NCI-H146 treated with DMSO at 0.1 percent for 48 hours (cell line): ENCODE measurements at regions not wholly inside any gene's neighbourhood (a gene's known extent, or its start where the extent isn't known, plus 50 kb on each side); places are given as distances from the start of the nearest gene placed in this dataset.

Source experiments
- DNase-seq: peaks from one replicate; lab custom pipeline; 2025; ENCODE audit not compliant: unreplicated experiment; lab: John Stamatoyannopoulos, UW

DNA sequence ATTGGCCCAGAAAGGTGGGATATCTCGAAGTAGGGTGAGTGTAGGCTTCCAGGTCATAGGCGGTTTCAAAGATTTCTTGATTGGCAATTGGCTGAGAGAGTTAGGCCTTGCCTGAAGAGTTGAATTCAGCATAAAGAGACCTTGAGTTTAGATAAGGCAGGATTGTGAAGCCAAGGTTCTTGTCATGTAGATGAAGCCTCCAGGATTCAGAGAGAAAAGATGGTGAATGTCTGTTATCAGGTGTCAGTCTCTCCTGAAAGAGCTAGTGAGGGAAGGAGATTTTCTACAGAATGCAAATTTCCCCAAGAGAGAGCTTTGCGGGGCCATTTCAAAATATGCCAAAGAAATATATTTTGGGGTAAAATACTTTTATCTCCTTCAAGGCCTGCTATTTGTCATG, 217.0 kb upstream of the TLE3 start:
- DNase-seq, result no peak

DNA sequence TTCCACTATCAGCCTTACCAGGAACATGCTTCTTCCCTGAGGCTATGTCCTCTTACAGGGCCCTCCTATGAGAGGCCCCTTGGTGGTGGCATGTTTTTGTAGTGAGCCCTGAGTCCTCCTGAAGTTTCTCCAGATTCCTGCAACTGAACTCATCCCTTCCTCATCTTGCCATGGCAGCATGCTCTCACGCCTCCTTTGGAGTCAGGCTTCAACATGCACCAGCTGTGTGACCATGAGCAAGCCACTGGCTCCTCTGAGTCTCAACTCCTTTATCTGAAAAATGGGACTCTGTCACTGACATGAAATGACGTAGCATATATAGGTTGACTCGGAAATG, 216.3 kb upstream of the TLE3 start:
- DNase-seq, result no peak

DNA sequence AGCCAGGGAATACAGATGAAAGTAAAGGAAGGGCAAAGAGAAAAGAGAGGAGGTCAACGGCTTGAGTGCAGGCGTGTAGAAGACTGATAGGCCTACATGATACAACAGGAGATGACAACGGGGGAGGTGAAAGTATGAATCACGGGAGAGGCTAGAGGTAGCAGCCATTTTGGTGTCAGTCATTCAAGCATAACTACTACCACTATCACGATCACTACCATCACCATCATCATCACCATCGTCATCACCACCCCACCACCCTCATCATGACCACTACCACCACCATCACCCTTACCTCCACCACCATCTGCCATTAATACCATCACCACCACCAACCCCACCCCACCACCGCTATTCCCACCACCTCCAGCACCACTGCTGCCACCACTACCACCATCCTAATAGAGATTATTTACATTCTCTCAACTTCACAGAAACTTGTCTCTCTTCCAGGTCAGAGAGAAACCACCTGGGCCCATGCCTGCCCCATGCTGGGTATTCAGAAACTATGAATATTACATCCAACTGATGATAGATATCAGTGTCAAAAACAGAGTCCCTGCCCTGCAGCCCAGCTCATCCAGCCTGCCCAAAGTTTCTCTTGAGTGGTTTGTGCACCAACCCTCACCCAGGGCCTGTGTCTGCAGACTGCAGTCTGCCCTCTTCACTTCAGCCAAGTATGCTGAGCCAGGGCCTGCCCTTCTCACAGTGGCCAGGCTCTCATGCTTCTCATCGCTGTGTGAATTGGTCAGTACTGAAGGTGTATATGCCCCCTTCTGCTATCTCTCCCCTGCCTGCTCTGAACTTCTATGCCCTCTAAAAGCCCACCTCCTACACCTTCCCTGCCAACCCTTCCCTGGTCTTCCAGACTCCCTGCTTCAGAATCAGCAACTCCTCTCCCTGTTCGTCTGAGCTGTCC, 215.6 kb upstream of the TLE3 start:
- DNase-seq, result no peak

DNA sequence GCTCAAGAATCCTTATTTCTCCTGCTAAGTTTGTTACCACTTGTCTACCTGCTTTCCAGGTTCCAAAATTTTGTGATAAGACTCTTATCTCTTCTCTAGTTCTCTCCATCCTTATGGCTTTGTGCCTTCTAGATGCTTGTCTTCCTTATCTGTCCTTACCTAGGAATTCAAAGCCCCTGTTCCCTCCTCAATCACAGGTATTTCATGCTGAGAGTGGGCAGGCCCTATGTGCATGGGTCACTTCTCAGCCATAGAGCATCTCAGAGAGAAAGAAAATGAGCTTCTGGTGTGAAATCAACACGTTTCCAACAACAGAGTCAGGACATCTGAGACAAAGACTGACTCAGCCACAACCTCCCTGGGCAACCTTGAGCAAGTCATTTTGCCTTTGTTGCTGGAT, 214.1 kb upstream of the TLE3 start:
- DNase-seq, result no peak

DNA sequence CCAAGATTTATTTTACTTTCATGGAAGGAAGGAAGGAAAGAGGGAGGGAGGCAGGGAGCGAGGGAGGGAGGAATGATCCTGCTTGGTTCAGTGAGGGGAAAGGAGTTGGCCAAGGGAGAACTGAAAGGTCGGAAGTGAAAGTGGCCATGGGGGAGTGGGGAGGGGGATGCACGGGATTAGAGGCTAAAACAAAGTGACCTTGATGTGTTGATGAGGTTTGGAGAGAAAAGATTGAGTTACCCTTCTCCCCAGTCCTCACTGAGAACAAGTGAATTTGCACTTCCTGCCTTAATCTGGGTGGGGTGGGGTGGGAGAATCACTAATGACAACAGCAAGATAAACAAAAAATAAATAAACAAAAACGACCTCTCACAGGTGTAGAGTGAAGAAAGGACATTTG, 212.0 kb upstream of the TLE3 start:
- no peak for DNase-seq

DNA sequence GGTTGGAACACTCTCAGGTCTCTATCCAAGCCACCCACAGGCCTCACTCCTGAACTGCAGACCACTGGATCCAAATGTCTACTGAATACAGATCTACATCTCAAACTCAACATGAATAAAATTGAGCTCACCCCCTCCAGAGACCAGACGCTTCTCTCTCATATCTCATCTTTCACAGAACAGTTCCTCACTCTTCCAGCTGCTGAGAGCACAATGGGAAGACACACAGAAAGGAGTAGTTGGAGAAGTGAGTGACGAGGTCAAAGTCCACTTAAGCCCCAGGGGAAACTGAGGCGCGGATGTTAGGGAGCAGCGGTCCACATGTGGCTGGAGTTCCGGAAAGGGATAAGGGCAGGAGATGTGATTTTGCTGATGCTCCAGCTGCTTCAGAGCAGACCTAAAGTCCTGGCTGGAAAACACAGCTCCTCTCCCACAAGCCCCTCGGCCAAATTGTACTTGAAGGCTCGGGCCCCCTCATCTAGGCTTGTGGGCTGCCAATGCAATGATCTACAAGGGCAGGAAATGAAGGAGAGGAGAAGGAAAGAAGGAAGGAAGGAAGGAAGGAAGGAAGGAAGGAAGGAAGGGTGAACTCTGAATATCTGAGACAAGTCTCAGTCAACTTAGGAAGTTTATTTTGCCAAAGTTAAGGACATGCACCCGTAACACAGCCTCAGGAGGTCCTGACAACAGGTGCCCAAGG, 211.2 kb upstream of the TLE3 start:
- DNase-seq, result no peak

DNA sequence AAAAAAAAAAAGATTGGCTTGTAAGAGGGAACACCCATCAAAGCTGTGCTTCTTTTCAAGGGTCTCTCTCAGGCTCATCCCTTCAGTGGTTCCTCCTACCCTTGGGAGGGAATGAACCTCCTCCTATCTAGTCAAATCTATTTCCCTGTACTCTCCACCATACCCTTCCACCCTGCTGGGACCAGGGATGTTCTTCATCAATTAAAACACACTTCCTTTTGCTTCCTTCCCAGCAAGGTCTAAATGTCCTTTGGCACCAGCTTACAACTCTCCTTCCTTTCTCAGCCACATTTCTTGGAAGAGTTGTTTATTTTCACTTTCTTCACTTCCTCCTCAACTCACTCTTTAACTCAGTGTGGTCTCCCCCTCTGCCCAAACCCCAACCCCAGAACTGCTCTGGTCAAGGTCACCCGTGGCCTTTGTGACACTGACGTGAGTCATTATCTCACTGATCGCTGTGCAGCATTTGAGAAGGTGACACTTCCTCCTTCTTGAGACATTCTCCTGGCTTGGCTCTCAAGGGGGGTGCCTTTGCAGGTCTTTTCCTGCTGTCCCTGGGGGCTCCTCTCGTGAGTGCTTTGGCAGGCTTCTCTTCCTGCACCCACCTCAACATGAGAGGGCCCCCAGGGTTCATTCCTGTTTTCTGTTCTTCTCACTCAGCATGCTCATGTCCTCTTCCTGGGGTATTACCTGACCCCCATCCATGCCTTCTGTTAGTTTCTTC, 210.5 kb upstream of the TLE3 start:
- no peak for DNase-seq

DNA sequence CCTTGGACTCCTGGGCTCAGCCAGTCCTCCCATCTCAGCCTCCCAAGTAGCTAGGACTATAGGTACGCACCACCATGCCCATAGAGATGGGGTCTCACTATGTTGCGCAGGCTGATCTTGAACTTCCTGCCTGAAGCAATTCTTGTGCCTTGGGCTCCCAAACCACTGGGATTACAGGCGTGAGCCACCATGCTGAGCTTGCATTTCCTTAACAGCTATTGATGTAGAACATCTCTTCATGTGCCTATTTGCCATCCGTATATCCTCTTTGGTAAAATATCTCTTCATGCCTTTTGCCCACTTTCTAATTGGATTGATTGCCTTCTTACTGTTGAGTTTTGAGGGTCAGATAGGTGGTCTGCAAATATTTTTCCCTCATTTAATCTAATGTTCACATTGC, 208.9 kb upstream of the TLE3 start:
- DNase-seq, result no peak

DNA sequence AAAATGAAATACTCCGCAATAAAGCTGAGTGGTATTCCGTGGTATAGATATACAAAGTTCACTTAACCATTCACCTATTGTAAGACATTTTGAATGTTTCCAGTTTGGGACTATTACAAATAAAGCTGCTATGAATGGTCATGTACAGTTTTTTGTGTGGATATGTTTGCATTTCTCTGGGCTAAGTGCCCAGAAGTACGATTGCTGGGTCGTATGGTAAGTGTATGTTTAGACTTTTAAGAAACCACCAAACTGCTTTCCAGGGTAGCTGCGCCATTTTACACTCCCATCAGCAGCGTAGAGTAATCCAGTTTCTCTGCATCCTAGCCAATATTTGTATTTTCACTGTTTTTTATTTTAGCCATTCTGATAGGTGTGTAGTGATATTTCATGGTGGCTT, 208.4 kb upstream of the TLE3 start:
- no peak for DNase-seq

DNA sequence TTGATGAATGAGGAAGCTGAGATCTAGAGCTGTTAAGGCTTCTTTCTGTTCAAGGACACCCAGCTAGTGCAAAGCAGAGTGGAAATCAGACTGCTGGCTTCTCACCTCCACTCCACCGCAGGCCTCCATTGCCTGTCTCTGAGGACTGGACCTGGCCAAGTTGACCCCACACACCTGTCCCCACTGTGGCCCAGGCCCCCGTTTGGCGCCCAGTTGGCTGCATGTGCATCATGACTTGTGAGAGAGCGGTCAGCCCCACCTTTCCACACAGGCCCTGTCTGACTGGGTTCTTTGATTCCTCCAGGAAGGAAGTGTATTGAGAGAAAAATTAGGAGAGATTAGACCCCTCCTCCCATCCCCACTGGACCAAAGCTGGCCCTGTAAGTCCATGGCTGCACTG, 206.3 kb upstream of the TLE3 start:
- DNase-seq, result no peak

DNA sequence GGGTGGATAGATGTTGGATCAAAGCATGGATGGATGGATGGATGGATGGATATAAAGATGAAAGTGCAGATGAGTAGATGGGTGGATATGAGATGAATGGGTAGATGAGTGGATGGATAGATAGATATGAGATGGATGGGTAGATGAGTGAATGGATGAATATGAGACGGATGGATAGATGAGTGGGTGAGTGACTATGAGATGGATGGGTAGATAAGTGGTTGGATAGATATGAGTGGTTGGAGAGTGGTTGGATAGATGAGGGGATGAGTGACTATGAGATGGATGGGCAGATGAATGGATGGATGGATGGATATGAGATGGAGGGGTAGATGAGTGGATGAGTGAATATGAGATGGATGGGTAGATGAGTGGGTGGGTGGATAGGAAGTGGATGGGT, 204.6 kb upstream of the TLE3 start:
- DNase-seq, result no peak

DNA sequence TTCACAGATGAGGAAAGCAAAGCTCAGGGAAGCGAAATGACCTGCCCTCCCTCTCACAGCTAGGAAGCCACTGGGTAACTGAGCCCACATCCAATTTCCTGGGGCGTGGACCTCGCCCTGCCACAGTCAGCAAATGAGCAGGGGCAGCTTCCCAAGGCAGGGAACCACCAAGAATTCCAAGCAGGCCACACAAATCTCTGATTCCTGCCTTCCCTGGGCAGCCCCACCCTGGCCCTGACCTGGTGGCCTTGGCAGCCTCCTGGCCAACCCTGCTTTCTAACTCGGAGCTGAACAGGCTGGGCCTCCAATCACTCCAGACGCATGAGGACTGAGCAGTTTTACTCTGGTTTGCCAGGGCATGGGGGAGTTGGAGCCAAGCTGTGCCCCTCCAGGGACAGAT, 203.7 kb upstream of the TLE3 start:
- no peak for DNase-seq

DNA sequence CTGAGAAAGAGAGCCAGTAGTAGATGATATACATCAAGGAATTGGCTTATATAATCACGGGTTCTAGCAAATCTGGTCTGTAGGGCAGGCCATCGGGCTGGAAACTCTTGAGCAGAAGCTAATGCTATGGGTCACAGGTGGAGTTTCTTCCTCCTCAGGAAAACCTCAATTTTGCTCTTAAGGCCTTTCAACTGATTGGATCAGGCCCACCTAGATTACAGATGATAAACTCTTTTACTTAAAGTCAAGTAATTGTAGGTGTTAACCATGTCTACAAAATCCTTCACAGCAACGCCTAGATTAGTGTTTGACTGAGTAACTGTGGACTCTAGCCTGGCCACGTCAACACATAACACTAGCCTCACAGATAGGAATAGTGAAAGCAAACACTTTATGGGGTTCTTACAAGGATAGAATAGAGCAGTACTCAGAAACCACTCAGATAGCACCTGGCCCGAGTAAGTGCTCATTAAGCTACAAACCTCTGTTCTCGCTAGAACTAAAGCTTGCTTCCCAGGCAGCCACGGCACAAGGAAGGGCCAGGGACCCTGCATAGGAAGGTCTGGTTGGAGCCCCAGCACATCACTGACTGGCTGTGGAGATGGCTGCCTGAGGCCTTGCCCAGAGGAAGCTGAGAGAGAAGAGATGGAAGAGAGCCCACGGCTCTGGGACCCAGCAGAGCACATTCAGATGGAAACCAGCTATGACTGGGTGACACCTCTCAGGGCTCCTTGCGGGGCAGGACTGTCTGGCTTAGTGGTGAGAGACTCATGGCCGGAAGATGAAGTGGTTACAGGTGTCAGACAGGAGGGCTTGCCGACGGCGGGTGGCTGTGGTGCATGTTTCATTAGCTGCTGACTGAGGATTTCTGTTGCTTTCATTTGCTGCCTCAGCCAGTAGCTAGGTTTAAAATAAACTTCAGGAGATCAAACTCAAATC, 202.5 kb upstream of the TLE3 start:
- DNase-seq, result no peak

DNA sequence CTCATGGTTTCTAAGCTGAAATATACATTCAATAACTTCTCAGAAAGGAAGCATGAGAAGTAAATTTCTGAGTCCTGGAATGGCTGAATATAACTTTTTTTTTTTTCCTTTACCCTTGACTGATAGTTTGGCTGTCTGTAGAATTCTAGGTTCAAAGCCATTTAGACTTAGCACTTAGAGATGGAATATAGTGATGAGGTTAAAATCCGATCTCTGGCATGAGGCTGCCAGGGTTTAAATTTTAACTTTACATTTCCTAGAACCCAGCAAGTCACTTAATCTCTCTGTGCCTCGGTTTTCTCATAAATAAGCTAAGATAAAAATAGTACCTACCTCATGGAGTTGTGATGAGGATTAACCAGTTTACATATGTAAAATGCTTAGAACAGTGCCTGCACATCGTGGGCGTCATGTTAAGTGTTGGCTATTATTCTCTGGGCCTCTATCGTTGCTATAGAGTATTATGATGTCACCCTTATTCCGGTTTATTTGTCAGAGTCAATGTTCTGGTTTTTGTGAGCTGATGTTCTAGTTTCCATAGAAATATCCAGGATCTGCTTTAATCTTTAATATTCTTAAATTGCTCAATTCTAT, 199.8 kb upstream of the TLE3 start:
- no peak for DNase-seq

DNA sequence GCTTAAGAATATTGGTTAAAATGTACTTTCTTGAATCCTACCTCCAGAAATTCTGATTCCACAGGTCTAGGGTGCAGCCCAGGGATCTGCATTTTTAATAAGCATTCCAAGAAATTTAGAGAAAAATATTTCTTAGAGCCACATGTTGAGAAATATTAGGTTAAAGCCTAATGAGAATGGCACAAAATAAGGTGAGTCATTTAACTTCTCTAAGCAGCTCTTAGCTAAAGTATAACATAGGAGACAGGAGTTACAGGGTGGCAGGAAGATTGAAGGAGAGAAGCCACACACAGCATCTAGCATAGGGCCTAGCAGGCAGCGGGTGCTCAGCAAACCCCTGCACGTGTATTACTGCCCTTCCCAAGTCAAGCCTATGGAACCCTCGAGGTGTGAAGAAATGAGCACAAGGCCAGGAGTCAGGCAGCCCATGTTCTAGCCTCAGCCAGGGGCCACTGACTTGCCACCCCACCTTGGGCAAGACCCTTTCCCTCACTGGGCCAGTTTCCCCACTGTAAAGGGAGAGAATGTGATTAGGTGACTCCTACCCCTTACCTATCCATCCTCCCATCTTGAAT, 197.1 kb upstream of the TLE3 start:
- DNase-seq, result no peak

DNA sequence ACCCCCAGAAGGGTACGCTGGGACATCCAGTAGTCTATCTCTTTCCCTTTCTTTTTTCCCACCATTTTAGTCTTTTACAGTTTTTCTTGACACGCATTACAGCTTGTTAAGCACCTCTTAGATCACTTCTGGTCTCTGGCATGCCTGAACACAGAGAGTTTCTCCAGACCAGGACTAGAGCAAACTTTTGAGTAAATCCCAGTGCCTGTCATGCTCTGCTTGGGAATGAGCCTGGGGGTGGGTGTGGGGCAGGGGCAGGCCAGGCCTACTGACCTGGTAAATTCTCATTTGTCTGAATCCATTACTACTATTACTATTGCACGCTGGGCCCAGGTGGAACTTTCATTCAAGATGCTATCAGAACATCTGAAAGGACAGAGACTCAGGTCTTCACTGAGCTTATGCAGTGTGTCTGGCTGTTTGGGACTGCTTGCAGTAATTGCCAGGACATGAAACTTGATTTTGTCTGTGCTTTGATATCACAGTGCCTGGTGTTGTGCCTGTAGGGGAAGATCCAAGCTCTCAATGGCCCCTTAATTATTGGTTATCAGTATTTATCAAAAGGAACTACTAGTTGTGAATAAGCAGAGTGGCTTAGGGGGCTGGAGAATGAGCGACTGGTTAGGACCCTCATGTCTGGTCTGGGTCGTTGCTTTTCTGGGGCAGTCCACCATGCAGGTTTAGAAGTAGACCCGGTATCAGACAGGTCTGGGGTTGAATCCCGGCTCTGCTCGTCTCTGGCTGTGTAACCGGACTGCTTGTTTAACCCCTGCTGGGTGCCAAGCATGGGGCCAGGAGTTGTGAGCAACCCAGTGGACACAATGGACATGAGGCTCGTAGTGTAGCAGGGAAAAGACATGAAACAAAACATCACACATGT, 196.1 kb upstream of the TLE3 start:
- no peak for DNase-seq

DNA sequence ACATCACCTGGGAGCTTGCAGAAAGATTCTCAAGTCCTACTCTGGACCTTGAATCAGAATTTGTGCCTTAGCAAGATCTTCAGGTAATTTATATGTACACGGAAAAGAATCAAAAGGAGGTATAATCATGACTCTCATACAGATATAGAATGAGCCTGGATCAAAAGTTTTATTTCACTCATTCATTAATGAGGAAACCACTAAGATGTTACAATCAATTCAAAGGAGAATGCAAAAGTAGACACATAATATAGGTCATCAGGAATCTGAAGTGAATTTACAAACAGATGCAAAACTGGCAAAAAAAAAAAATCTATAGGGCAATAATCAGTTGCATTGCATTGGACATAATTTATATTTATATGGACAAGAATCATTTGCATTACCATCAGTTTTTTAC, 195.4 kb upstream of the TLE3 start:
- no peak for DNase-seq

DNA sequence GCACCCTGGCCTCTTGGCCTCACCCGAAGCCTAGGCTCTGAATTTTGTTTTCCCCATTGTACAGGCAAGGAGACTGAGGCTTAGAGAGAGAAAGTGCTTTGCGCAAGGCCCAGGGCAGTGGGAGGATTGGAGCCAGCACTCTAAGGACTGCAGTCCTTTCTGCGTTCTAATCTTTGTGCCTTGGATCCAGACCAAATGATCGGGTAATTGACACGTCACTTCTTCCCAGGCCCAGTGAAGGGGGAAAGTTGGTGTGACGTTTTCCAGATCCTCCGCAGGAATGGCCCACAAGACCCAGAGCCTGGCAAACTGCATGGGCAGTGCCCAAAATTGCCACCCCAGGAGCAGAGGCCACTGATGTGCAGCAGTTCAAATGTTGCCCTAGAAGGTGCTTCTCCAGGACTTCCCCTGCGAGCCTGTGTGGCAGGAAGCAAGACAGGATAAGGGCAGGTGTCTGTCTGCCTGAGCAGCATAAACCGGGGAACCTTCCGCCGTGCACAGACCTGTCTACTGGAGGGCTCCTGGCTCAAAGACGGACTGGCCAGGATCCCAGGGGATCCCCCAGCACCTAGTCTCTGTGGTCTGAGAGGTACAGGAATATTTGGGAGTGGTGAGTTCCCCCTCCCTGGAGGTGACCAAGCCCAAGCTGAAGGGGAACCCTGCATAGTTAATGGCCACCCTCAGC, 194.5 kb upstream of the TLE3 start:
- DNase-seq, result no peak
